Trophoblast cell (in vitro differentiated cells and primary cell): ENCODE measurements at regions not wholly inside any gene's neighbourhood (a gene's known extent, or its start where the extent isn't known, plus 50 kb on each side); places are given as distances from the start of the nearest gene placed in this dataset.

Experiments
- DNase-seq, 2 donors: peaks; one replicate each; pipeline ENCODE4 v3.0.0-alpha.2; 2016
- H2AFZ ChIP-seq: 2 replicates; pipeline ENCODE4 v1.6.1; 2013; ENCODE audit warnings: low read length, moderate library complexity, mild to moderate bottlenecking; ENCODE audit not compliant: insufficient read depth, poor library complexity
- H2AK5ac ChIP-seq: 2 replicates; pipeline ENCODE4 v1.6.1; 2013; ENCODE audit warnings: mild to moderate bottlenecking, low read length
- H2BK120ac ChIP-seq: 2 replicates; pipeline ENCODE4 v1.6.1; 2013; ENCODE audit warnings: low read length, mild to moderate bottlenecking, moderate library complexity; ENCODE audit not compliant: insufficient read depth, poor library complexity
- H2BK12ac ChIP-seq: 2 replicates; pipeline ENCODE4 v1.6.1; 2013; ENCODE audit warnings: mild to moderate bottlenecking, low read length, moderate library complexity
- H2BK5ac ChIP-seq: 2 replicates; pipeline ENCODE4 v1.6.1; 2013; ENCODE audit warnings: low read length, low read depth, moderate library complexity, mild to moderate bottlenecking; ENCODE audit not compliant: poor library complexity
- H3K14ac ChIP-seq: 2 replicates; pipeline ENCODE4 v1.6.1; 2013; ENCODE audit warnings: mild to moderate bottlenecking, low read length
- H3K18ac ChIP-seq: 2 replicates; pipeline ENCODE4 v1.6.1; 2013; ENCODE audit warnings: mild to moderate bottlenecking, low read length
- H3K23ac ChIP-seq: 2 replicates; pipeline ENCODE4 v1.6.1; 2013; ENCODE audit warnings: low read length
- H3K27ac ChIP-seq: 2 replicates; pipeline ENCODE4 v1.5.1; 2013; ENCODE audit warnings: low read depth, mild to moderate bottlenecking, inconsistent platforms, low read length, moderate library complexity
- H3K27me3 ChIP-seq: 2 replicates; pipeline ENCODE4 v1.6.1; 2013; ENCODE audit warnings: inconsistent platforms, mild to moderate bottlenecking, low read length, moderate library complexity; ENCODE audit not compliant: insufficient read depth
- H3K36me3 ChIP-seq, 2 experiments: 1 replicate in 1 of 2; 2 replicates in 1 of 2; pipeline ENCODE4 v1.6.1; 2013; ENCODE audit warnings: low read length in 2 of 2, mild to moderate bottlenecking in 2 of 2, moderate library complexity in 1 of 2; ENCODE audit not compliant: insufficient read depth in 2 of 2, control insufficient read depth in 1 of 2
- H3K4ac ChIP-seq: 2 replicates; pipeline ENCODE4 v1.6.1; 2013; ENCODE audit warnings: low read depth, mild to moderate bottlenecking, low read length, moderate library complexity
- H3K4me1 ChIP-seq, 2 experiments: 1 replicate in 1 of 2; 2 replicates in 1 of 2; pipeline ENCODE4 v1.6.1; 2013; ENCODE audit warnings: low read length in 2 of 2, mild to moderate bottlenecking in 2 of 2, moderate library complexity in 1 of 2; ENCODE audit not compliant: insufficient read depth in 2 of 2, control insufficient read depth in 1 of 2
- H3K4me2 ChIP-seq: 2 replicates; pipeline ENCODE4 v1.6.1; 2013; ENCODE audit warnings: inconsistent platforms, mild to moderate bottlenecking, low read length, moderate library complexity
- H3K4me3 ChIP-seq: 2 replicates; pipeline ENCODE4 v1.5.1; 2013; ENCODE audit warnings: mild to moderate bottlenecking, low read depth, low read length, inconsistent platforms
- H3K79me1 ChIP-seq: one replicate; pipeline ENCODE4 v1.6.1; 2013; ENCODE audit warnings: low read length
- H3K79me2 ChIP-seq: 2 replicates; pipeline ENCODE4 v1.6.1; 2013; ENCODE audit warnings: low read length, mild to moderate bottlenecking; ENCODE audit not compliant: control insufficient read depth, insufficient read depth, poor library complexity
- H3K9ac ChIP-seq: 2 replicates; pipeline ENCODE4 v1.6.1; 2013; ENCODE audit warnings: mild to moderate bottlenecking, low read length
- H3K9me3 ChIP-seq: 2 replicates; pipeline ENCODE4 v1.6.1; 2013; ENCODE audit warnings: low read depth, mild to moderate bottlenecking, control low read depth, inconsistent platforms, low read length; ENCODE audit not compliant: insufficient read depth
- H4K12ac ChIP-seq: 2 replicates; pipeline ENCODE4 v1.6.1; 2013; ENCODE audit warnings: low read depth, mild to moderate bottlenecking, low read length, moderate library complexity
- H4K8ac ChIP-seq: 2 replicates; pipeline ENCODE4 v1.6.1; 2013; ENCODE audit warnings: low read depth, mild to moderate bottlenecking, low read length, moderate library complexity
- H4K91ac ChIP-seq: one replicate; pipeline ENCODE4 v1.6.1; 2013; ENCODE audit warnings: low read depth, mild to moderate bottlenecking, low read length, moderate library complexity
- WGBS: extraction: QIAGEN DNeasy Blood & Tissue Kit; methylation state at CpG from one replicate; pipeline ENCODE4 v1.1.7; 2013; ENCODE audit warnings: missing lambda C conversion rate; ENCODE audit not compliant: insufficient read length, insufficient coverage; ENCODE audit errors: extremely low coverage; 5-methylcytosine and 5-hydroxymethylcytosine counted together

GRCh38 chr2:198916548-198917080 is 541.1 kb downstream of the SATB2 start:
- Histone ChIP-seq H3K9ac (no peak overlapping the region), H2AFZ (no peak overlapping the region), H3K9me3 (no peaks in the 10 kb centered on the region), H4K8ac (no peak overlapping the region), H3K79me1 (no peaks in the 10 kb centered on the region), H2BK120ac (no peak overlapping the region), H3K27me3 (no peaks in the 10 kb centered on the region), H2BK5ac (no peak overlapping the region), H3K4ac (no peak overlapping the region), H3K79me2 (no peaks in the 10 kb centered on the region), H3K36me3 (no peaks in the 10 kb centered on the region), H3K4me1 (no peaks in the 10 kb centered on the region), H3K18ac (no peak overlapping the region), H4K12ac (no peak overlapping the region), H2BK12ac (no peak overlapping the region), H2AK5ac (no peak overlapping the region), H3K4me2 (no peak overlapping the region), H3K23ac (no peak overlapping the region), H3K14ac (no peak overlapping the region), H3K4me3 (no peak overlapping the region), H4K91ac (no peak overlapping the region), H3K27ac (no peak overlapping the region)
- WGBS: no CpG with 5 or more reads among the region's 6 CpGs
- no peak for DNase-seq

DNA sequence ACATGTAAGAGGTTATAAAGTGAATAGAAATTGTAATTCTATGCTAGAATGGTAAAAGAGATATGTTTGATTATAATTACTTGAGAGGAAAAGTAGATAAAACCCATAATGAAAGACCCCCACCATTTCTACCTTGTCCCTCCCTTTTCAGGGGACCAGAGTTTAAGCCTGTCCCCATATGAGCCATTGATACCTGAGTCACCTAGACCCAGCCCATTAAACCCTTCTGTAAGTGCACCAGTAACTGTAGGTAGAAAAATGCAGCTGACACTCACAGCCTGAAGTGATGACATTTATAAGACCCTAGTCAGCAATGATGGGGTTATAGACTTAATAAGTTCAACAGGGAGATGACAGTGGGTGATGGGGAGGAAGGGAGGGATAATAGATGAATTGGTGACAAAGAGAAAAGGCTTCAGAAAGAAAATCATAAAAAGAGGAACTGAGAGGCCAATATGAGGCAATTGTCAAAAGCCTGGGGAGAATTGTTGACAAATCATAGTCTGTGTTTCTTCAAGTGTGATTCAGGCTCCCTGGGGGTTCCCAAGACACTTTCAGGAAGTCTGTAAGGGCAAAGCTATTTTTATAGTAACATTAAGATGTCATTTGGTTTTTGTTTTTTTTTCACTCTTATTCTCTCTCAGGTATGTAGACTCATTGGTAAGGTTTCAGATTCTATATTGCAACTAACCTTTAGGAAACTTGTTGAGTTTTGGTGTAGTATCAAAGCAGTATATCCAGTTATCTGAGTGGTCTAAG is 544.2 kb downstream of the SATB2 start:
- no peak overlapping the region for H2BK12ac ChIP-seq
- no peak overlapping the region for H3K14ac ChIP-seq
- H3K36me3 ChIP-seq: no peaks in the 10 kb centered on the region
- no peaks in the 10 kb centered on the region for H3K79me1 ChIP-seq
- H3K27me3 ChIP-seq: no peaks in the 10 kb centered on the region
- H3K4me2 ChIP-seq: no peak overlapping the region
- no peak overlapping the region for H3K18ac ChIP-seq
- no peak overlapping the region for H2BK120ac ChIP-seq
- peak in 1 of 2 donors; percentile 1 for DNase-seq
- no peak overlapping the region for H3K9ac ChIP-seq
- H3K4me1 ChIP-seq: no peaks in the 10 kb centered on the region
- no peak overlapping the region for H4K12ac ChIP-seq
- no peak overlapping the region for H2BK5ac ChIP-seq
- no peak overlapping the region for H4K8ac ChIP-seq
- H3K27ac ChIP-seq: no peak overlapping the region
- H3K23ac ChIP-seq: no peak overlapping the region
- no peak overlapping the region for H2AFZ ChIP-seq
- H3K79me2 ChIP-seq: no peaks in the 10 kb centered on the region
- no peaks in the 10 kb centered on the region for H3K9me3 ChIP-seq
- no peak overlapping the region for H3K4me3 ChIP-seq
- no peak overlapping the region for H3K4ac ChIP-seq
- H2AK5ac ChIP-seq: no peak overlapping the region
- H4K91ac ChIP-seq: no peak overlapping the region

GRCh38 chr2:198909525-198910267 is 548.0 kb downstream of the SATB2 start:
- H4K12ac ChIP-seq: no peak overlapping the region
- no peaks in the 10 kb centered on the region for H3K27me3 ChIP-seq
- H2BK5ac ChIP-seq: no peak overlapping the region
- H3K79me1 ChIP-seq: no peaks in the 10 kb centered on the region
- H2AK5ac ChIP-seq: no peak overlapping the region
- no peak overlapping the region for H3K18ac ChIP-seq
- H4K8ac ChIP-seq: no peak overlapping the region
- no peak overlapping the region for H3K4me2 ChIP-seq
- H3K4me1 ChIP-seq: no peaks in the 10 kb centered on the region
- H3K9me3 ChIP-seq: no peaks in the 10 kb centered on the region
- H3K14ac ChIP-seq: no peak overlapping the region
- DNase-seq: no peak
- WGBS: no CpG with 5 or more reads among the region's 2 CpGs
- no peak overlapping the region for H4K91ac ChIP-seq
- H2AFZ ChIP-seq: no peak overlapping the region
- no peak overlapping the region for H3K9ac ChIP-seq
- no peak overlapping the region for H3K27ac ChIP-seq
- no peaks in the 10 kb centered on the region for H3K79me2 ChIP-seq
- H3K36me3 ChIP-seq: no peaks in the 10 kb centered on the region
- no peak overlapping the region for H2BK12ac ChIP-seq
- no peak overlapping the region for H3K4me3 ChIP-seq
- H3K23ac ChIP-seq: no peak overlapping the region
- no peak overlapping the region for H3K4ac ChIP-seq
- no peak overlapping the region for H2BK120ac ChIP-seq

DNA sequence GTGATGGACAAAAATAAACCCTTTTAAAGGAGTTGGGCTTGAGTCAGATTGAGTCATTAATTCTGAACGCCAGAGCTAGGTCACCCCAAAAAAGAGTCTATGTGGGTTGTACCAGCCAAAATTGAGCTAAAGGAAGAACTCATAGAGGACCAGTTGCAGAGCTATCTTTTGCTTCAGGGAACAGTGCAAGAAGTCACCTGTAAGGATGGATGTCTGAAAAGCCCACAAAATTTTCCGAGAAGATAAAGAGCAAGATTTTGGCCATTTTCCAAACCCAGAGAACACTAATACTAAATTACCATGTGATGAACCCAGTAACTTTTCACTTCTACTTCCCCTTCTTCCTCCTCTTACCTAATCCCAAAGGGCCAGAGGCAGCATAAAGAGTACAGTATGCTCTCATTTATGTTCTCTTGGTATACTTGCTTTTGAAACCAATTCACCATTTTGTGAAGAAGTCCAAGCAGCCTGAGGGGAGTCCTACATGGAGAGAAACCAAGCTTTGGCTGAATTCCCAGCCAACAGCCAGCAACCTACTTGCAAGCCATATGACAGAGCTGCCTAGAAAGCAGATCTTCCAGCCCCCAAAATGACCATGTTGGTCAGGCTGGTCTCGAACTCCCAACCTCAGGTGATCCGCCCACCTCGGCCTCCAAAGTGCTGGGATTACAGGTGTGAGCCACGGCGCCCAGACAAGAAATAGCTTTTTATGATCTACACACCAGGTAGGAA is 551.7 kb downstream of the SATB2 start:
- no peaks in the 10 kb centered on the region for H3K4me1 ChIP-seq
- H3K79me1 ChIP-seq: no peaks in the 10 kb centered on the region
- no peak overlapping the region for H4K91ac ChIP-seq
- H3K9me3 ChIP-seq: no peaks in the 10 kb centered on the region
- DNase-seq: no peak
- no peak overlapping the region for H2BK12ac ChIP-seq
- H3K9ac ChIP-seq: no peak overlapping the region
- no peak overlapping the region for H2BK120ac ChIP-seq
- H3K79me2 ChIP-seq: no peaks in the 10 kb centered on the region
- no peaks in the 10 kb centered on the region for H3K27me3 ChIP-seq
- no peak overlapping the region for H3K18ac ChIP-seq
- no peak overlapping the region for H2BK5ac ChIP-seq
- no CpG with 5 or more reads among the region's 7 CpGs for WGBS
- H3K36me3 ChIP-seq: no peaks in the 10 kb centered on the region
- H3K14ac ChIP-seq: no peak overlapping the region
- no peak overlapping the region for H2AFZ ChIP-seq
- H4K12ac ChIP-seq: no peak overlapping the region
- H3K4me3 ChIP-seq: no peak overlapping the region
- H3K23ac ChIP-seq: no peak overlapping the region
- H3K4ac ChIP-seq: no peak overlapping the region
- H3K27ac ChIP-seq: no peak overlapping the region
- H4K8ac ChIP-seq: no peak overlapping the region
- no peak overlapping the region for H2AK5ac ChIP-seq
- H3K4me2 ChIP-seq: no peak overlapping the region
